ENCODE measurements at regions not wholly inside any gene's neighbourhood (a gene's known extent, or its start where the extent isn't known, plus 50 kb on each side); places are given as distances from the start of the nearest gene placed in this dataset.
"Not testable (repeated sequence)": the region's sequence is repeated elsewhere in the genome, so short reads cannot be mapped to it uniquely, and the experiment has no call there.

GRCh38 chr3:34078418-34078817, 280.0 kb downstream of the PDCD6IP start:
- no peaks in the 10 kb centered on the region for H3K4me1 Mint-ChIP-seq
- DNase-seq (ENCODE audit: low spot score in 2 of 2) (no peak), ATAC-seq (no peak)
- no peaks in the 10 kb centered on the region for H3K9me3 Mint-ChIP-seq
- no peak overlapping the region for H3K27ac Mint-ChIP-seq
- H3K36me3 Mint-ChIP-seq: no peaks in the 10 kb centered on the region
- no peak overlapping the region for H3K4me3 Mint-ChIP-seq

GRCh38 chr3:34079849-34080248, 281.4 kb downstream of the PDCD6IP start:
- H3K27ac Mint-ChIP-seq; H3K4me3 Mint-ChIP-seq; ATAC-seq; H3K9me3 Mint-ChIP-seq; H3K36me3 Mint-ChIP-seq; H3K4me1 Mint-ChIP-seq; DNase-seq (ENCODE audit: low spot score in 2 of 2): not testable (repeated sequence)

- ATAC-seq, H3K4me3 Mint-ChIP-seq, H3K36me3 Mint-ChIP-seq: not testable (repeated sequence)
These were observed 291.9 kb downstream of the PDCD6IP start for GRCh38 chr3:34090379-34090778.

GRCh38 chr3:34090876-34091275, 292.4 kb downstream of the PDCD6IP start:
- H3K4me1 Mint-ChIP-seq: no peaks in the 10 kb centered on the region
- H3K9me3 Mint-ChIP-seq: peaks cover 6% of the 10 kb centered on the region
- DNase-seq (ENCODE audit: low spot score in 2 of 2) (no peak), ATAC-seq (no peak)
- no peak overlapping the region for H3K4me3 Mint-ChIP-seq
- H3K27ac Mint-ChIP-seq: no peak overlapping the region
- no peaks in the 10 kb centered on the region for H3K36me3 Mint-ChIP-seq

More at GRCh38 chr3:34090379-34090778, 291.9 kb downstream of the PDCD6IP start:
- DNase-seq (ENCODE audit: low spot score in 2 of 2); H3K9me3 Mint-ChIP-seq; H3K4me1 Mint-ChIP-seq; H3K27ac Mint-ChIP-seq: not testable (repeated sequence)

- not testable (repeated sequence) for ATAC-seq, H3K27ac Mint-ChIP-seq, H3K36me3 Mint-ChIP-seq
These were observed 295.9 kb downstream of the PDCD6IP start for GRCh38 chr3:34094280-34094679.

GRCh38 chr3:34102288-34102687, 303.9 kb downstream of the PDCD6IP start:
- H3K4me1 Mint-ChIP-seq: no peaks in the 10 kb centered on the region
- H3K9me3 Mint-ChIP-seq: peaks cover 3% of the 10 kb centered on the region
- no peak overlapping the region for H3K27ac Mint-ChIP-seq
- no peaks in the 10 kb centered on the region for H3K36me3 Mint-ChIP-seq
- DNase-seq (ENCODE audit: low spot score in 2 of 2): no peak
- no peak for ATAC-seq
- no peak overlapping the region for H3K4me3 Mint-ChIP-seq

More at GRCh38 chr3:34094280-34094679, 295.9 kb downstream of the PDCD6IP start:
- H3K4me3 Mint-ChIP-seq; H3K9me3 Mint-ChIP-seq; H3K4me1 Mint-ChIP-seq; DNase-seq (ENCODE audit: low spot score in 2 of 2): not testable (repeated sequence)

- ATAC-seq: no peak
- H3K4me1 Mint-ChIP-seq: no peaks in the 10 kb centered on the region
- no peaks in the 10 kb centered on the region for H3K36me3 Mint-ChIP-seq
- peaks cover 3% of the 10 kb centered on the region for H3K9me3 Mint-ChIP-seq
- no peak overlapping the region for H3K4me3 Mint-ChIP-seq
- no peak overlapping the region for H3K27ac Mint-ChIP-seq
- DNase-seq (ENCODE audit: low spot score in 2 of 2): no peak
These were observed 307.9 kb downstream of the PDCD6IP start for GRCh38 chr3:34106379-34106778.

- Mint-ChIP-seq H3K9me3 (peaks cover 3% of the 10 kb centered on the region), H3K27ac (no peak overlapping the region), H3K4me3 (no peak overlapping the region), H3K36me3 (no peaks in the 10 kb centered on the region), H3K4me1 (no peaks in the 10 kb centered on the region)
- ATAC-seq (no peak), DNase-seq (ENCODE audit: low spot score in 2 of 2) (no peak)
These were observed 308.4 kb downstream of the PDCD6IP start for GRCh38 chr3:34106879-34107278.

GRCh38 chr3:34107669-34108068, 309.2 kb downstream of the PDCD6IP start:
- H3K27ac Mint-ChIP-seq: no peak overlapping the region

GRCh38 chr3:34109021-34109420, 310.6 kb downstream of the PDCD6IP start:
- Mint-ChIP-seq H3K4me3 (no peak overlapping the region), H3K9me3 (peaks cover 3% of the 10 kb centered on the region), H3K4me1 (no peaks in the 10 kb centered on the region), H3K27ac (no peak overlapping the region), H3K36me3 (no peaks in the 10 kb centered on the region)
- no peak for DNase-seq (ENCODE audit: low spot score in 2 of 2)
- no peak for ATAC-seq

More at GRCh38 chr3:34107669-34108068, 309.2 kb downstream of the PDCD6IP start:
- DNase-seq (ENCODE audit: low spot score in 2 of 2) (no peak), ATAC-seq (no peak)
- no peaks in the 10 kb centered on the region for H3K4me1 Mint-ChIP-seq
- peaks cover 3% of the 10 kb centered on the region for H3K9me3 Mint-ChIP-seq
- no peak overlapping the region for H3K4me3 Mint-ChIP-seq
- no peaks in the 10 kb centered on the region for H3K36me3 Mint-ChIP-seq

GRCh38 chr3:34109846-34110245, 311.4 kb downstream of the PDCD6IP start:
- no peak for ATAC-seq
- H3K36me3 Mint-ChIP-seq: no peaks in the 10 kb centered on the region
- no peaks in the 10 kb centered on the region for H3K4me1 Mint-ChIP-seq
- H3K9me3 Mint-ChIP-seq: peaks cover 3% of the 10 kb centered on the region
- no peak overlapping the region for H3K4me3 Mint-ChIP-seq
- no peak for DNase-seq (ENCODE audit: low spot score in 2 of 2)
- no peak overlapping the region for H3K27ac Mint-ChIP-seq

GRCh38 chr3:34111361-34111760, 312.9 kb downstream of the PDCD6IP start:
- Mint-ChIP-seq H3K27ac (no peak overlapping the region), H3K9me3 (peaks cover 4% of the 10 kb centered on the region), H3K36me3 (no peaks in the 10 kb centered on the region), H3K4me1 (no peaks in the 10 kb centered on the region), H3K4me3 (no peak overlapping the region)
- ATAC-seq (no peak), DNase-seq (ENCODE audit: low spot score in 2 of 2) (no peak)

- not testable (repeated sequence) for H3K4me1 Mint-ChIP-seq; H3K27ac Mint-ChIP-seq; H3K36me3 Mint-ChIP-seq; H3K9me3 Mint-ChIP-seq; DNase-seq (ENCODE audit: low spot score in 2 of 2); H3K4me3 Mint-ChIP-seq; ATAC-seq
These were observed 313.8 kb downstream of the PDCD6IP start for GRCh38 chr3:34112261-34112660.

GRCh38 chr3:34131091-34131490, 332.7 kb downstream of the PDCD6IP start:
- Mint-ChIP-seq H3K36me3 (no peaks in the 10 kb centered on the region), H3K4me3 (no peak overlapping the region), H3K27ac (no peak overlapping the region)

GRCh38 chr3:34132069-34132692, 333.8 kb downstream of the PDCD6IP start:
- no peak overlapping the region for H3K27ac Mint-ChIP-seq
- no peak overlapping the region for H3K4me3 Mint-ChIP-seq
- H3K4me1 Mint-ChIP-seq: no peaks in the 10 kb centered on the region
- H3K36me3 Mint-ChIP-seq: no peaks in the 10 kb centered on the region
- DNase-seq (ENCODE audit: low spot score in 2 of 2): no peak
- no peaks in the 10 kb centered on the region for H3K9me3 Mint-ChIP-seq
- no peak for ATAC-seq

More at GRCh38 chr3:34131091-34131490, 332.7 kb downstream of the PDCD6IP start:
- H3K4me1 Mint-ChIP-seq: no peaks in the 10 kb centered on the region
- no peak for ATAC-seq
- H3K9me3 Mint-ChIP-seq: no peaks in the 10 kb centered on the region
- DNase-seq (ENCODE audit: low spot score in 2 of 2): no peak

GRCh38 chr3:34139566-34139965, 341.1 kb downstream of the PDCD6IP start:
- Mint-ChIP-seq H3K9me3 (peaks cover 5% of the 10 kb centered on the region), H3K36me3 (no peaks in the 10 kb centered on the region), H3K4me3 (no peak overlapping the region), H3K27ac (no peak overlapping the region), H3K4me1 (no peaks in the 10 kb centered on the region)
- ATAC-seq: no peak
- no peak for DNase-seq (ENCODE audit: low spot score in 2 of 2)

Data from stimulated activated effector memory CD8-positive, alpha-beta T cell treated with anti-CD3 and anti-CD28 coated beads, Interleukin-12 subunit alpha, Interleukin-12 subunit beta, amount 100 ng/mL, for 72 hours (primary cell).